ENCODE measurements at regions not wholly inside any gene's neighbourhood (a gene's known extent, or its start where the extent isn't known, plus 50 kb on each side); places are given as distances from the start of the nearest gene placed in this dataset.
"Not testable (repeated sequence)": the region's sequence is repeated elsewhere in the genome, so short reads cannot be mapped to it uniquely, and the experiment has no call there.

GRCh38 chr7:153935095-153935494, 117.1 kb upstream of the DPP6 start:
- no peak overlapping the region for H3K9ac ChIP-seq (ENCODE audit: low read length)
- H3K4me3 ChIP-seq (ENCODE audit: low read depth in 1 of 2, low read length in 2 of 2): no peak overlapping the region
- no peaks in the 10 kb centered on the region for H3K9me3 ChIP-seq (ENCODE audit: low read length)
- no peaks in the 10 kb centered on the region for H3K27me3 ChIP-seq (ENCODE audit: control insufficient read depth in 1 of 2, insufficient read depth in 2 of 2, low read length in 2 of 2)
- H3K27ac ChIP-seq (ENCODE audit: low read depth, low read length): no peak overlapping the region
- no peaks in the 10 kb centered on the region for H3K4me1 ChIP-seq (ENCODE audit: insufficient read depth, low read length)
- H3K36me3 ChIP-seq (ENCODE audit: insufficient read depth, low read length): no peaks in the 10 kb centered on the region

GRCh38 chr7:153938451-153938850, 113.7 kb upstream of the DPP6 start:
- H3K9me3 ChIP-seq (ENCODE audit: low read length): no peaks in the 10 kb centered on the region
- H3K27me3 ChIP-seq (ENCODE audit: control insufficient read depth in 1 of 2, insufficient read depth in 2 of 2, low read length in 2 of 2): no peaks in the 10 kb centered on the region
- no peak overlapping the region for H3K9ac ChIP-seq (ENCODE audit: low read length)
- H3K27ac ChIP-seq (ENCODE audit: low read depth, low read length): no peak overlapping the region
- no peaks in the 10 kb centered on the region for H3K36me3 ChIP-seq (ENCODE audit: insufficient read depth, low read length)
- no peak overlapping the region for H3K4me3 ChIP-seq (ENCODE audit: low read depth in 1 of 2, low read length in 2 of 2)
- H3K4me1 ChIP-seq (ENCODE audit: insufficient read depth, low read length): peaks cover 8% of the 10 kb centered on the region

- Histone ChIP-seq H3K4me1 (ENCODE audit: insufficient read depth, low read length) (peaks cover 14% of the 10 kb centered on the region), H3K36me3 (ENCODE audit: insufficient read depth, low read length) (no peaks in the 10 kb centered on the region), H3K27me3 (ENCODE audit: control insufficient read depth in 1 of 2, insufficient read depth in 2 of 2, low read length in 2 of 2) (no peaks in the 10 kb centered on the region), H3K27ac (ENCODE audit: low read depth, low read length) (no peak overlapping the region), H3K9me3 (ENCODE audit: low read length) (no peaks in the 10 kb centered on the region), H3K4me3 (ENCODE audit: low read depth in 1 of 2, low read length in 2 of 2) (no peak overlapping the region), H3K9ac (ENCODE audit: low read length) (no peak overlapping the region)
These were observed 113.0 kb upstream of the DPP6 start for GRCh38 chr7:153939177-153939576.

- Histone ChIP-seq H3K36me3 (ENCODE audit: insufficient read depth, low read length) (no peaks in the 10 kb centered on the region), H3K9me3 (ENCODE audit: low read length) (no peaks in the 10 kb centered on the region), H3K27ac (ENCODE audit: low read depth, low read length) (no peak overlapping the region), H3K4me3 (ENCODE audit: low read depth in 1 of 2, low read length in 2 of 2) (no peak overlapping the region), H3K4me1 (ENCODE audit: insufficient read depth, low read length) (peaks cover 14% of the 10 kb centered on the region), H3K9ac (ENCODE audit: low read length) (no peak overlapping the region), H3K27me3 (ENCODE audit: control insufficient read depth in 1 of 2, insufficient read depth in 2 of 2, low read length in 2 of 2) (no peaks in the 10 kb centered on the region)
These were observed 112.5 kb upstream of the DPP6 start for GRCh38 chr7:153939654-153940053.

GRCh38 chr7:153941061-153941460, 111.1 kb upstream of the DPP6 start:
- H3K36me3 ChIP-seq (ENCODE audit: insufficient read depth, low read length): no peaks in the 10 kb centered on the region
- H3K9me3 ChIP-seq (ENCODE audit: low read length): no peaks in the 10 kb centered on the region
- no peaks in the 10 kb centered on the region for H3K27me3 ChIP-seq (ENCODE audit: control insufficient read depth in 1 of 2, insufficient read depth in 2 of 2, low read length in 2 of 2)
- H3K9ac ChIP-seq (ENCODE audit: low read length): no peak overlapping the region
- peaks cover 14% of the 10 kb centered on the region for H3K4me1 ChIP-seq (ENCODE audit: insufficient read depth, low read length)
- no peak overlapping the region for H3K27ac ChIP-seq (ENCODE audit: low read depth, low read length)
- no peak overlapping the region for H3K4me3 ChIP-seq (ENCODE audit: low read depth in 1 of 2, low read length in 2 of 2)

- Histone ChIP-seq H3K9ac (ENCODE audit: low read length) (no peak overlapping the region), H3K4me1 (ENCODE audit: insufficient read depth, low read length) (peaks cover 14% of the 10 kb centered on the region), H3K27me3 (ENCODE audit: control insufficient read depth in 1 of 2, insufficient read depth in 2 of 2, low read length in 2 of 2) (no peaks in the 10 kb centered on the region), H3K36me3 (ENCODE audit: insufficient read depth, low read length) (no peaks in the 10 kb centered on the region), H3K9me3 (ENCODE audit: low read length) (no peaks in the 10 kb centered on the region), H3K4me3 (ENCODE audit: low read depth in 1 of 2, low read length in 2 of 2) (no peak overlapping the region), H3K27ac (ENCODE audit: low read depth, low read length) (no peak overlapping the region)
These were observed 110.2 kb upstream of the DPP6 start for GRCh38 chr7:153942036-153942435.

GRCh38 chr7:153943457-153943856, 108.7 kb upstream of the DPP6 start:
- Histone ChIP-seq H3K4me3 (ENCODE audit: low read depth in 1 of 2, low read length in 2 of 2) (no peak overlapping the region), H3K27me3 (ENCODE audit: control insufficient read depth in 1 of 2, insufficient read depth in 2 of 2, low read length in 2 of 2) (no peaks in the 10 kb centered on the region), H3K9me3 (ENCODE audit: low read length) (no peaks in the 10 kb centered on the region), H3K9ac (ENCODE audit: low read length) (no peak overlapping the region), H3K27ac (ENCODE audit: low read depth, low read length) (no peak overlapping the region), H3K36me3 (ENCODE audit: insufficient read depth, low read length) (no peaks in the 10 kb centered on the region), H3K4me1 (ENCODE audit: insufficient read depth, low read length) (peaks cover 14% of the 10 kb centered on the region)

GRCh38 chr7:153943861-153944260, 108.3 kb upstream of the DPP6 start:
- no peaks in the 10 kb centered on the region for H3K36me3 ChIP-seq (ENCODE audit: insufficient read depth, low read length)
- no peaks in the 10 kb centered on the region for H3K27me3 ChIP-seq (ENCODE audit: control insufficient read depth in 1 of 2, insufficient read depth in 2 of 2, low read length in 2 of 2)
- H3K4me1 ChIP-seq (ENCODE audit: insufficient read depth, low read length): peaks cover 14% of the 10 kb centered on the region
- H3K9ac ChIP-seq (ENCODE audit: low read length): no peak overlapping the region
- H3K4me3 ChIP-seq (ENCODE audit: low read depth in 1 of 2, low read length in 2 of 2): no peak overlapping the region
- H3K9me3 ChIP-seq (ENCODE audit: low read length): no peaks in the 10 kb centered on the region
- no peak overlapping the region for H3K27ac ChIP-seq (ENCODE audit: low read depth, low read length)

- Histone ChIP-seq H3K4me3 (ENCODE audit: low read depth in 1 of 2, low read length in 2 of 2) (no peak overlapping the region), H3K27me3 (ENCODE audit: control insufficient read depth in 1 of 2, insufficient read depth in 2 of 2, low read length in 2 of 2) (no peaks in the 10 kb centered on the region), H3K4me1 (ENCODE audit: insufficient read depth, low read length) (peaks cover 10% of the 10 kb centered on the region), H3K9ac (ENCODE audit: low read length) (no peak overlapping the region), H3K9me3 (ENCODE audit: low read length) (no peaks in the 10 kb centered on the region), H3K27ac (ENCODE audit: low read depth, low read length) (no peak overlapping the region), H3K36me3 (ENCODE audit: insufficient read depth, low read length) (no peaks in the 10 kb centered on the region)
These were observed 104.1 kb upstream of the DPP6 start for GRCh38 chr7:153948060-153948459.

GRCh38 chr7:153951316-153951715, 100.9 kb upstream of the DPP6 start:
- H3K36me3 ChIP-seq (ENCODE audit: insufficient read depth, low read length): no peaks in the 10 kb centered on the region
- H3K27ac ChIP-seq (ENCODE audit: low read depth, low read length): no peak overlapping the region
- H3K27me3 ChIP-seq (ENCODE audit: control insufficient read depth in 1 of 2, insufficient read depth in 2 of 2, low read length in 2 of 2): no peaks in the 10 kb centered on the region

GRCh38 chr7:153954477-153954876, 97.7 kb upstream of the DPP6 start:
- H3K27ac ChIP-seq (ENCODE audit: low read depth, low read length): no peak overlapping the region

More at GRCh38 chr7:153951316-153951715, 100.9 kb upstream of the DPP6 start:
- Histone ChIP-seq H3K4me3 (ENCODE audit: low read depth in 1 of 2, low read length in 2 of 2) (no peak overlapping the region), H3K4me1 (ENCODE audit: insufficient read depth, low read length) (no peaks in the 10 kb centered on the region), H3K9me3 (ENCODE audit: low read length) (no peaks in the 10 kb centered on the region), H3K9ac (ENCODE audit: low read length) (no peak overlapping the region)

GRCh38 chr7:153957677-153958076, 94.5 kb upstream of the DPP6 start:
- not testable (repeated sequence) for H3K27ac ChIP-seq (ENCODE audit: low read depth, low read length)

More at GRCh38 chr7:153954477-153954876, 97.7 kb upstream of the DPP6 start:
- no peaks in the 10 kb centered on the region for H3K4me1 ChIP-seq (ENCODE audit: insufficient read depth, low read length)
- no peaks in the 10 kb centered on the region for H3K27me3 ChIP-seq (ENCODE audit: control insufficient read depth in 1 of 2, insufficient read depth in 2 of 2, low read length in 2 of 2)
- no peak overlapping the region for H3K4me3 ChIP-seq (ENCODE audit: low read depth in 1 of 2, low read length in 2 of 2)
- H3K9ac ChIP-seq (ENCODE audit: low read length): no peak overlapping the region
- no peaks in the 10 kb centered on the region for H3K36me3 ChIP-seq (ENCODE audit: insufficient read depth, low read length)
- H3K9me3 ChIP-seq (ENCODE audit: low read length): no peaks in the 10 kb centered on the region

More at GRCh38 chr7:153957677-153958076, 94.5 kb upstream of the DPP6 start:
- H3K9ac ChIP-seq (ENCODE audit: low read length); H3K9me3 ChIP-seq (ENCODE audit: low read length); H3K4me1 ChIP-seq (ENCODE audit: insufficient read depth, low read length); H3K36me3 ChIP-seq (ENCODE audit: insufficient read depth, low read length); H3K4me3 ChIP-seq (ENCODE audit: low read depth in 1 of 2, low read length in 2 of 2); H3K27me3 ChIP-seq (ENCODE audit: control insufficient read depth in 1 of 2, insufficient read depth in 2 of 2, low read length in 2 of 2): not testable (repeated sequence)
